T-helper 22 cell (primary cell): ENCODE measurements at regions not wholly inside any gene's neighbourhood (a gene's known extent, or its start where the extent isn't known, plus 50 kb on each side); places are given as distances from the start of the nearest gene placed in this dataset.

Experiments used
- DNase-seq: peaks from one replicate; pipeline ENCODE4 v3.0.0-alpha.2; 2020; ENCODE audit warnings: low read depth

- no peak for DNase-seq
These were observed 86.8 kb upstream of the ZMIZ1 start for GRCh38 chr10:78981970-78982281.

- no peak for DNase-seq
These were observed 86.0 kb upstream of the ZMIZ1 start for GRCh38 chr10:78982726-78983125.

GRCh38 chr10:78983608-78984007 lies 85.2 kb upstream of the ZMIZ1 start:
- no peak for DNase-seq

DNA sequence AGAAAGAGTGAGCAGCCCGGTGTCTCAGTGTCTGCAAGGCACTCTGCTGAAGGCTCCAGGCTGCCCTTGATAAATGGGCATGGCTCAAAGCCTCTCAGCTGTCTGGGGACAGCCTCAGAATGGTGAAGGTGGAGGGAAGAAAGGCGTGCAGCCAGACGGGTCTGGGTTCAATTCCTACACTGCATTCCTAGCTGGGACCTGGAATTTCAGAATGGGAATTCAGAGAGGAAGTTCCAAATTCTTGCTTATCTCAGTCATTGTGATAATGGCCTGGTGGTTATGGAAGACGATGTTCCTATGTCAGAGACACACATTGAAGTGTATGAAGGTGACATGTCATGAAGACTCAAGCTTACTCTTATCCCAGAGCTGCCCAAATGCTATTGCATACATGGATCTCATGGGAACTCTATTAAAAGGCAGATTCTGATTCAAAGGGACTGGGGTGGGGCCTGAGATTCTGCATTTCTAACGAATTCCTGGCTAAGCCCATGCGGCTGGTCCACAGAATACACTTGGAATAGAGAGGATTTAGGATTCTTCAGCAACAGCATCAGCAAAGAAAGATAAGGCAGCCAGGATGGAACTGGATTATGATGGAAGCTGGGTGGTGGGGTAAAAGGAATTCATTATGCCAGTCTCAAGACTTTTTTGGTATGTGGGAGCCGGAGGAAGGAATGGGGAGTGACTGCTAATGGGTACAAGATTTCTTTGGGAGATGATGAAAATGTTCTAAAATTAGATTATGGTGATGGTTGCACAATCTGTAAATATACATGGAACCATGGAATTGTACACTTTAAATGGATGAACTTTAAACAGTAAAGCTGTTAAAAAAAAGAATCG lies 82.6 kb upstream of the ZMIZ1 start:
- DNase-seq: no peak

DNA sequence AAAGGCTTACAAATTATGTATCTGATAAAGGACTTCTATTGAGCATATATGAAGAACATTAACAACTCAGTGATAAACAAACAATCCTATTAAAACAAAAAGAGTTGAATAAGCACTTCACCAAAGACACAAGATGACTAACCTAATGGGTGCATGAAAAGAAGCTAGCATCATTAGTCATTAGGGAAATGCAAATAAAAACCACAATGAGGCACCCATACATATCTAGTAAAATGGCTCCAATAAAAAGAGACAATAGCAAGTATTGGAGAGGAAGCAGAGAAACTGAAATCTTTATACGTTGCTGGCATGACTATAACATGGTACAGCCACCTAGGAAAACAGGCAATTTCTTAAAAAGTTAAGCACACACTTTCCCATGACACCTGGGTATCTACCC lies 77.6 kb upstream of the ZMIZ1 start:
- no peak for DNase-seq

DNA sequence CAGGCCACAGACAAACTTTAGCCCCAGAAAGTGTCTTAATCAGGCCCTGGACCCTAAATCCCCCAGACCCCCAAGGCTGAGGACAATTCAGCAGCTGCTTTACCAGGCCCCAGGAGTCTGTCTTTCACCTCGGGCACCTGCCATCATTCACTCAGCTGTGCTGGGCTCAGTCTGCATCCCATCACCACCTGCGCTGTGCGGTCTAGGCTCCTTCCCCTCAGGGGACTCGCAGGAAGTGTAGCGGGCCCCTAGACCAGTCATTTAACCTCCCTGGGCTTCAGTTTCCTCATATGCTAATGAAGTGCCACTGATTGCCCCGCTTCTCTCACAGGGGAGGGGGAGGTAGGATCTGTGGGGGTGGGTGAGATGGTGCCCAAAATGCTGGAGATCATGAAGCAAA lies 76.4 kb upstream of the ZMIZ1 start:
- no peak for DNase-seq

- DNase-seq: no peak
These were observed 75.4 kb upstream of the ZMIZ1 start for GRCh38 chr10:78993261-78993945.

DNA sequence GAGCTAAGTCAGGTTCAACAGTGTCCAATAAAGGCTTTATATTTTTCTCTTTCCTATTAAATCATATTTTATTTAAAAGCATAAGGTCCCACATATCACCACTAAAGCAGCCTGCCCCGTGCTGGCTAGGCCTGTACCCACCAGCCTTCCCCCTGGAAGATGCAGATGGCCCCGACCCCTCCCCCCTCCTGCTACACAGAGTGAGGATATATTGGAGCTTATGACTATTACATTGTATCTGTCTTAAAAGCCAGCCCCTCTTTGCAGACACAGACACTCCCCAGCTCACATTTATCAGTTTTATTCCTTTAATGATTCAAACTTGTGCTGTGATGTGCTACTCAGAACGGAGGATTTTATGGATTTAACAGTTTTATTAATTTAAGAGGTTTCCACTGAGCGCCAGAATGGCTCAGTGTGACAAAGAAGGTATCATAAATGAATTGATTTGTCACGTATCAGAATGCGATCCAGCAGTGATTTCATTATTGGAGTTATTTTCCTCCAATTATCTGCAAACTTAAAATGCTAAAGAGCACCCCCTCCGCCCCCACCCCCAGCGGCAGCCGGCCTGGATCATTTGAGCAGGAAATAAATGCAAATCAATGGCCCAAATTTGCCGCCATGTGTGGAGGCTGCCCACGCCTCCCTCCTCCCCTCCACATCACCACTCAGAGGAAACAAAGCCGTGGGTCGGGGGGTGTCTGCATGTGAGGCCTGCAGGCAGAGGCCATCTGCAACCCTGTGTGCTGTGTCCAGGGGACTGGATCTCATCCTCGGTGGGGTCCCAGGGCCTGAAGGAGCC lies 72.6 kb upstream of the ZMIZ1 start:
- no peak for DNase-seq

GRCh38 chr10:78996792-78997129 lies 72.0 kb upstream of the ZMIZ1 start:
- no peak for DNase-seq

DNA sequence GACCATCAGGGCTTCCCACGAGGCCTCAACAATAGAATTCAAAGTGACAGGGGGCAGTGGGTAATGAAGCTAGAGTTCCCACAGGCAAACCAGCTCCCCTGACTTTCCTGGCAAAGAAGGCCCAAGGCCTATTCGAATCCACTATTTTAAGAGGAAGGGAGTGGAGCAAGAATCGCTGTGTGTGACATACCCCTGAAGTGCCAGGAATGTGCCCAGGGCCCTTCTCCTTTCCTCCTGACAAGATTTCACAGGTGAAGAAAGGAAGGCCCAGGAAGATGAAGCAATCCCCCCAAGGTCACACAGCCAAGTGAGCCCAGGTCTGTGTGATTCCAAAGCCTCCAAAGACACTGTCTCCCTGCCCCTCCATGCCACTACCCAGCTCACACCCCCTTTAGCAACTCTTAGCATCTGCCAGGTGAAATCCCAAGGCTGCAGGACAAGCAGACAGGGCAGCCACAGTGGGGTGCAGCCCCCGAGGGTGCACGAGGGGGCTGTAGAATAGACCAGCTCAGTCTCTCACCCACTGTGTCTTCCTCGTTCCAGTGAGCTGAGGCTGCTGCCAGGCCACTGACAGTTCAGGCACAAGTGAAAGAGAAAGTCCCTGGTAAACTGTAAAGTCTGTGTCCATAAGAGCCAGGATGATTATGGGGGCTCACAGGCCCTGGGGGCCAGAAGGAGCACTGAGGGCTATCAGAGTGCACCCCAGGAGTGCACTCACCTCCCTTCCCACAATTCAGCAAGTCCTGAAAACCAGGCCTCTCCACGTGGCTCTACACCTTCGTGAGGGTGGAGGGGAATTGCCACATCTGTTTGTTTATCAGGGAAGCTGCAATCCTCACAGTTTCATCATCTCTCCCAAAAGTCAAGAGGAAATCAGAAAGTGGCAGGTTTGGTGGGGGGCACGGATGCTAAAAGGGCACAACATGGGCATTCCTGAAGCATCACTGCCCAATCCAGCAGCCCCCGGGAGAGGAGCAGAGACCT lies 70.8 kb upstream of the ZMIZ1 start:
- no peak for DNase-seq

DNA sequence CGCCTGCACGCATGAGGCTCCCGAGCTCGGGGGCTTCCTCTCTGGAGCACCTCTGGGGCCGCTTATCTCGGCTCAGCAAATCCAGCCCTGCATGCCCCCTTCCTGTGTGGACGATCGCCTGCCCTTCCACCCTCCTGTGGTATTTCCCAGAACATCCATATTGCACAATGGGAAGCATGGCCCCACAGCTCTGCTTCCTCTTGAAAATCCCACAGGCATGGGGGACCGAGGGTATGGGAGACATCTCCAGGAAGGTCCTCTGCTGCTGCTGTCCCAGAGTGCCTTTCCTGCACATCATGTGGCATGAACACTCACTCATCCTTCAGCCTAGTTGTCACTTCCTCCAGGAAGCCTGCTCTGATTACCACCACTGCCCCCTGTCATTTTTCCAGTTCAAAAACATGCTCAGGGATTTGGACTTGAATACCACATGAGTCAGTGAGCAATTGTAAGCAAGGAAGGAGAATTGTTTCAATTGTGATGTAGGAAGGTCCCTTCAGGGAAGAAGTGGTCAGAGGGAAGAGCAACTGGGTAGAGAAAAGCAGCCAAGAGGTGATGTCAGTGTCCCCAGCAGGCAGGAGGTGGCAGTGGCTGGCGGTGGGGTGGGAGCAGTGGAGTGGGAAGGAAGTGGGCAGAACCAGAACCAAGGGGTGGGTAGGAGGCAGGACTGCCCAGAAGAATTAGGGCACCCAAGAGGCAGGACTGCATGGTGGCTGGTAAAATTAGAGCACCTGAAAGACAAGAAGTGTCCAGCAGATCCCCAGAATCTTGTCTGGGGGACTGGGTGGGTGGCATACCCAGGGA lies 67.5 kb upstream of the ZMIZ1 start:
- no peak for DNase-seq

- DNase-seq: no peak
These were observed 66.4 kb upstream of the ZMIZ1 start for GRCh38 chr10:79002336-79002735.

DNA sequence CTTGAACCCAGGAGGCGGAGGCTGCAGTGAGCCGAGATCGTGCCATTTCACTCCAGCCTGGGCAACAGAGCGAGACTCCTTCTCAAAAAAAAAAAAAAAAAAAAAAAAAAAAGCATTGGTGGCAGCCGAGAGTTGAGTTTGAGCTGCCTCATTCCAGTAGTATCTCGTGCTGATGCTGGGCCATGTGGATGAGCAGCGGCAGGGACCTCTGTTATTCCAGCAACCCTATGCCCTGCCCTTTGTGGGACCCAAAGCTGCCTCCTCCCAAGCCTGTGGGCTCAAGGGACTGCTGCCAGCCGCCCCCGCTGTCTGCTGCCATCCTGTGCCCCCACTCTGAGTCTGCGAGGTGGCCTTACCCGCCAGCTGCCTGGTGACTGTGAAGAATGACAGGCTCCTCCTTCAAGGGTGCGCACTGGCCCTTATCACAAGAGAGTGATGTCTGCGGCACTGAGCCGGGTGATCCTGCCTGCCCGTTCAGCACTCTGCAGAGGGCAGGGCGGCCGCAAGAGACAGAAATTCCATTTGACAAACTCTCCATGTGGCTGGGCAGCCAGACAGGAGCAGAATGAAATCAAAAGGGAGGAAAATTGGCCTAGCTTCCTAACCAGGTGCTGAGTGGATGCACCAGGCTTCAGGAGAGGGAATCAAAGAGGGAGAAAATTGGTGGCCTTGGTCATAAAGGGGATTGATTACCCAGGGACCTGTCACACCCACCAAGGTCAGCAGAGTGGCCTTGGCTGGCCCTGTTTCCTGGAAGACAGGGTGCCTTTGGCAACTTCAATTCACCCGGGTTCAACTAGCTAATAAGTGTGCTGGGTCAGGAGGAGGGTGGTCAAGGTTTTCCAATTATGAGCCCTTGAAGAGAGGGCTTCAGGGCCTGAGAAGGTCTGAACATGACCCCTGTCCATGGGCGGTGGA lies 65.3 kb upstream of the ZMIZ1 start:
- DNase-seq: no peak

- no peak for DNase-seq
These were observed 64.5 kb upstream of the ZMIZ1 start for GRCh38 chr10:79004311-79004710.

DNA sequence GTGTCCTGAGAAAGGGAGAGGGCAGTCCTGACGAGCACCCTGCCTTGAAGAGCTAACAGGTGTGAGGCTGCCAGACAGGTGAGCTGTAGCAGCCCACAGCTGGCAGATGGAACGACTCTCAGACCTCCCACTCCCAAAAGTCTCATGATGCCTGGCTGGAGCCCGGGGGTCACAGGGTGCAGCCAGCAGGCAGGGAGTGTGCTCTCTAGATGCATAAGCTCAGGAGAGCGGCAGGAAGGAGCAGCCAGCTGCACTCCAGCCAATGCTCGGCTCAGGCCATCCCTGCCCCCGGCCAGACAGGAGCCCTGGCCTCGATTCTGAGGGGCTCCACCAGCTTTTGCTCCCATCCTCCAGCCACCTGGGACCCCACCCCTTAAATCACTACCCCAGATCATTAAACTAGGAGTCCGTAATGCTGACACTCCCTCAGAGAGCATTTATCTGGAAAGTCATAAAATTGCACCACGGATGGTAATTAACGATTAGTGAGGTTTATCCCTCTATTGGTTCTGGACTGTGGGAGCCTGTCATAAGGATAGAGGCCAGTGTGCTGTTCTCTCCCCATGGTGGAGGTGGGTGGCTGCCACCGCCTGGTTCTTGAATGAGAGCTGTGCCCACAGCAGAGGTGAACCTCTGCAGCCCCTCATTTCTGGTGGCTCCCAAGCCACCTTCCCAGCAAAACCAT lies 63.5 kb upstream of the ZMIZ1 start:
- no peak for DNase-seq

GRCh38 chr10:79007018-79007417 lies 61.7 kb upstream of the ZMIZ1 start:
- DNase-seq: no peak

GRCh38 chr10:79007421-79008319 lies 61.1 kb upstream of the ZMIZ1 start:
- no peak for DNase-seq

- DNase-seq: no peak
These were observed 59.6 kb upstream of the ZMIZ1 start for GRCh38 chr10:79009145-79009544.
